Right lobe of liver (tissue), 4 donors: ENCODE measurements at regions not wholly inside any gene's neighbourhood (a gene's known extent, or its start where the extent isn't known, plus 50 kb on each side); places are given as distances from the start of the nearest gene placed in this dataset.

Source experiments
- POLR2A ChIP-seq: fragments of 450-650 bp; IDR thresholded peaks from one replicate; pipeline ENCODE4 v1.6.1; 2017; ENCODE audit warnings: antibody characterized with exemption, mild to moderate bottlenecking
- TF ChIP-seq, protein P1 (sequence below), 4 donors: fragments of 200-600 bp in 3 of 4; fragments of 450-650 bp in 1 of 4; IDR thresholded peaks; one replicate each; pipeline versions ENCODE4 v1.5.1 to v1.8.0; 2016 to 2022; ENCODE audit warnings: antibody characterized with exemption in 4 of 4, mild to moderate bottlenecking in 2 of 4
- donor health status: DM: no; HTN: no; CAD: no.
- donor health status: DM: no; HTN: no; CAD: no.
- donor health status: DM: no; HTN: yes; CAD: no.

DNA sequence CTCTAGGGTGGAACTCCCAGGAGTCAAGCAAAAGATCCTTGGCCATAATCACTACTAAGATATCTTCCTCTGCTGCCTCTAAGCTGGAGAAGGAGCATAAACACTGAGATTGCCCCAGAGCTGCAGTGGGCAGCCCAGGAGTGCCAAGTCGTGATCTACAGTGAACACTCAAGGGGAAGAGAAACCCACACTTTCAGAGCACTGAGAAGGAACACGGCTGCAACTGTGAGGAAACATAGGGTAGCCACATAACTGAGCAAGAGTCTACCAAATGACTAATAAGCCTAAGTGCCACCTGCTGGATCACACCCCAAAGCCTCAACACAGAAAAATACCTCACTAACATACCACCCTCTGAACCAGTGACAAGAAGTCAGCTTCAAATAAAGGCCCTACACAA is 79.6 kb upstream of the RAB12 start:
- TF ChIP-seq, protein P1, sequence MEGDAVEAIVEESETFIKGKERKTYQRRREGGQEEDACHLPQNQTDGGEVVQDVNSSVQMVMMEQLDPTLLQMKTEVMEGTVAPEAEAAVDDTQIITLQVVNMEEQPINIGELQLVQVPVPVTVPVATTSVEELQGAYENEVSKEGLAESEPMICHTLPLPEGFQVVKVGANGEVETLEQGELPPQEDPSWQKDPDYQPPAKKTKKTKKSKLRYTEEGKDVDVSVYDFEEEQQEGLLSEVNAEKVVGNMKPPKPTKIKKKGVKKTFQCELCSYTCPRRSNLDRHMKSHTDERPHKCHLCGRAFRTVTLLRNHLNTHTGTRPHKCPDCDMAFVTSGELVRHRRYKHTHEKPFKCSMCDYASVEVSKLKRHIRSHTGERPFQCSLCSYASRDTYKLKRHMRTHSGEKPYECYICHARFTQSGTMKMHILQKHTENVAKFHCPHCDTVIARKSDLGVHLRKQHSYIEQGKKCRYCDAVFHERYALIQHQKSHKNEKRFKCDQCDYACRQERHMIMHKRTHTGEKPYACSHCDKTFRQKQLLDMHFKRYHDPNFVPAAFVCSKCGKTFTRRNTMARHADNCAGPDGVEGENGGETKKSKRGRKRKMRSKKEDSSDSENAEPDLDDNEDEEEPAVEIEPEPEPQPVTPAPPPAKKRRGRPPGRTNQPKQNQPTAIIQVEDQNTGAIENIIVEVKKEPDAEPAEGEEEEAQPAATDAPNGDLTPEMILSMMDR (IDR thresholded peaks at IDR 0.05), result no peak
- no peak for TF ChIP-seq POLR2A
